IMR-90 (cell line): ENCODE measurements at regions not wholly inside any gene's neighbourhood (a gene's known extent, or its start where the extent isn't known, plus 50 kb on each side); places are given as distances from the start of the nearest gene placed in this dataset.

ENCODE experiments used
- ATAC-seq: fragments of 200-7000 bp; cut with Tn5 transposase; 2 replicates; pipeline ENCODE4 v1.9.1; 2020; ENCODE audit warnings: low read depth, mild to moderate bottlenecking, moderate library complexity
- BruUV-seq: library from RNA; stranded (reverse); fragments of 400-500 nt; replicated peaks from 2 replicates; lab custom pipeline; 2021; lab: Mats Ljungman, UMichigan
- CTCF ChIA-PET: fragments of 300-600 bp; formaldehyde crosslinking; extraction: SDS; loops from one replicate; lab custom pipeline; 2021; ENCODE audit warnings: antibody characterized with exemption; lab: Yijun Ruan, JAX
- POLR2A ChIA-PET: fragments of 300-600 bp; sonication (Branson Sonifier 250); formaldehyde crosslinking; loops from one replicate; lab custom pipeline; 2022; ENCODE audit warnings: antibody characterized with exemption; ENCODE audit not compliant: unreplicated experiment; lab: Charles Lee
- DNase-seq: peaks from one replicate; pipeline ENCODE4 v3.0.0; 2013
- H2AFZ ChIP-seq: replicated peaks from 2 replicates; pipeline ENCODE3; 2013; ENCODE audit warnings: low read length, mild to moderate bottlenecking; ENCODE audit not compliant: poor library complexity
- H2AK5ac ChIP-seq: 2 replicates; pipeline ENCODE4 v1.6.1; 2013; ENCODE audit warnings: low read depth, low read length, inconsistent platforms
- H2AK9ac ChIP-seq: replicated peaks from 2 replicates; pipeline ENCODE3; 2013; ENCODE audit warnings: mild to moderate bottlenecking, low read depth, low read length, moderate library complexity; ENCODE audit not compliant: poor library complexity
- H2BK120ac ChIP-seq: 2 replicates; pipeline ENCODE4 v1.6.1; 2013; ENCODE audit warnings: low read depth, low read length, inconsistent platforms
- H2BK15ac ChIP-seq: 3 replicates; pipeline ENCODE4 v1.6.1; 2013; ENCODE audit warnings: low read depth, low read length, inconsistent platforms
- H2BK20ac ChIP-seq: 2 replicates; pipeline ENCODE4 v1.6.1; 2013; ENCODE audit warnings: low read depth, mild to moderate bottlenecking, inconsistent platforms, low read length, moderate library complexity
- H2BK5ac ChIP-seq: 2 replicates; pipeline ENCODE4 v1.6.1; 2013; ENCODE audit warnings: mild to moderate bottlenecking, low read depth, low read length, inconsistent platforms; ENCODE audit not compliant: poor library complexity, severe bottlenecking
- H3K14ac ChIP-seq: replicated peaks from 2 replicates; pipeline ENCODE4 v1.6.1; 2013; ENCODE audit warnings: low read depth, low read length, inconsistent platforms
- H3K18ac ChIP-seq: 2 replicates; pipeline ENCODE4 v1.6.1; 2013; ENCODE audit warnings: low read depth, low read length, control low read depth
- H3K23ac ChIP-seq: 2 replicates; pipeline ENCODE4 v1.6.1; 2013; ENCODE audit warnings: low read depth, low read length, inconsistent platforms
- H3K27ac ChIP-seq: 2 replicates; pipeline ENCODE4 v1.5.1; 2013; ENCODE audit warnings: mild to moderate bottlenecking, control low read depth, low read length; ENCODE audit not compliant: insufficient read depth
- H3K27me3 ChIP-seq: 2 replicates; pipeline ENCODE4 v1.6.1; 2013; ENCODE audit warnings: low read length; ENCODE audit not compliant: control insufficient read depth, insufficient read depth
- H3K36me3 ChIP-seq: 2 replicates; pipeline ENCODE4 v1.6.1; 2013; ENCODE audit warnings: low read length, mixed read lengths; ENCODE audit not compliant: control insufficient read depth, insufficient read depth
- H3K4ac ChIP-seq: 2 replicates; pipeline ENCODE4 v1.6.1; 2013; ENCODE audit warnings: low read depth, low read length, inconsistent platforms
- H3K4me1 ChIP-seq: 2 replicates; pipeline ENCODE4 v1.6.1; 2013; ENCODE audit warnings: low read length, mixed read lengths; ENCODE audit not compliant: control insufficient read depth, insufficient read depth
- H3K4me2 ChIP-seq: 2 replicates; pipeline ENCODE4 v1.6.1; 2013; ENCODE audit warnings: low read depth, mild to moderate bottlenecking, control low read depth, low read length, moderate library complexity
- H3K4me3 ChIP-seq: 2 replicates; pipeline ENCODE4 v1.5.1; 2013; ENCODE audit warnings: low read depth, mild to moderate bottlenecking, control low read depth, low read length, moderate library complexity; ENCODE audit not compliant: insufficient read depth
- H3K56ac ChIP-seq: 2 replicates; pipeline ENCODE4 v1.6.1; 2013; ENCODE audit warnings: low read length, inconsistent platforms; ENCODE audit not compliant: insufficient read depth; ENCODE audit errors: extremely low read depth
- H3K79me1 ChIP-seq, 2 experiments: 2 replicates each; pipeline ENCODE4 v1.6.1; 2013; ENCODE audit warnings: low read length in 2 of 2, inconsistent platforms in 1 of 2, low read depth in 1 of 2
- H3K9ac ChIP-seq: 2 replicates; pipeline ENCODE4 v1.6.1; 2013; ENCODE audit warnings: low read depth, low read length, control low read depth
- H3K9me1 ChIP-seq: 2 replicates; pipeline ENCODE4 v1.6.1; 2013; ENCODE audit warnings: low read length, inconsistent platforms; ENCODE audit not compliant: insufficient read depth
- H3K9me3 ChIP-seq: 2 replicates; pipeline ENCODE4 v1.6.1; 2013; ENCODE audit warnings: low read length; ENCODE audit not compliant: control insufficient read depth, insufficient read depth
- H4K20me1 ChIP-seq: 2 replicates; pipeline ENCODE4 v1.6.1; 2013; ENCODE audit warnings: low read length, inconsistent platforms; ENCODE audit not compliant: insufficient read depth
- H4K5ac ChIP-seq: 2 replicates; pipeline ENCODE4 v1.6.1; 2013; ENCODE audit warnings: mild to moderate bottlenecking, low read depth, low read length, control low read depth
- H4K8ac ChIP-seq, 2 experiments: 2 replicates each; pipeline ENCODE4 v1.6.1; 2013; ENCODE audit warnings: low read depth in 2 of 2, low read length in 2 of 2, control low read depth in 1 of 2, inconsistent platforms in 1 of 2
- H4K91ac ChIP-seq: 2 replicates; pipeline ENCODE4 v1.6.1; 2013; ENCODE audit warnings: low read depth, low read length, inconsistent platforms; ENCODE audit not compliant: insufficient read depth
- BHLHE40 ChIP-seq: fragments of 150-350 bp; IDR thresholded peaks from 2 replicates; pipeline ENCODE4 v1.6.1; 2016; ENCODE audit warnings: mild to moderate bottlenecking, low read depth, low read length
- CEBPB ChIP-seq: IDR thresholded peaks from 2 replicates; pipeline ENCODE4 v1.6.1; 2012; ENCODE audit warnings: low read depth, low read length, improper control_type of control experiment
- CHD1 ChIP-seq: IDR thresholded peaks from 2 replicates; pipeline ENCODE4 v1.6.1; 2012; ENCODE audit warnings: low read depth, low read length, improper control_type of control experiment
- FOS ChIP-seq: fragments of 150-350 bp; IDR thresholded peaks from 2 replicates; pipeline ENCODE4 v1.6.1; 2016; ENCODE audit warnings: low read depth, low read length
- MAFK ChIP-seq: IDR thresholded peaks from 2 replicates; pipeline ENCODE4 v1.6.1; 2012; ENCODE audit warnings: low read depth, low read length, improper control_type of control experiment
- MAZ ChIP-seq: IDR thresholded peaks from 2 replicates; pipeline ENCODE4 v1.6.1; 2012; ENCODE audit warnings: low read depth, mild to moderate bottlenecking, low read length, improper control_type of control experiment, moderate library complexity, borderline replicate concordance
- MXI1 ChIP-seq: IDR thresholded peaks from 2 replicates; pipeline ENCODE4 v1.6.1; 2012; ENCODE audit warnings: low read depth, mild to moderate bottlenecking, low read length, moderate library complexity, borderline replicate concordance
- NFE2L2 ChIP-seq: fragments of 150-350 bp; IDR thresholded peaks from 2 replicates; pipeline ENCODE4 v1.6.1; 2016; ENCODE audit warnings: low read depth, mild to moderate bottlenecking, low read length
- POLR2A ChIP-seq: IDR thresholded peaks from 2 replicates; pipeline ENCODE4 v1.6.1; 2012; ENCODE audit warnings: mild to moderate bottlenecking, low read depth, low read length
- RAD21 ChIP-seq: IDR thresholded peaks from 2 replicates; pipeline ENCODE4 v1.6.1; 2012; ENCODE audit warnings: low read length, improper control_type of control experiment
- RCOR1 ChIP-seq: IDR thresholded peaks from 2 replicates; pipeline ENCODE4 v1.6.1; 2012; ENCODE audit warnings: mild to moderate bottlenecking, low read length, improper control_type of control experiment; ENCODE audit not compliant: insufficient replicate concordance
- RFX5 ChIP-seq: IDR thresholded peaks from 2 replicates; pipeline ENCODE4 v1.8.0; 2012; ENCODE audit warnings: low read depth, mild to moderate bottlenecking, low read length, moderate library complexity
- SMC3 ChIP-seq: fragments of 150-350 bp; IDR thresholded peaks from 2 replicates; pipeline ENCODE4 v1.6.1; 2016; ENCODE audit warnings: low read depth, mild to moderate bottlenecking, antibody characterized with exemption, low read length, moderate library complexity
- WGBS, 2 experiments: methylation state at CpG; one replicate each; pipeline versions ENCODE4 v1.1.5 to v1.1.7; 2013; ENCODE audit warnings: missing lambda C conversion rate in 2 of 2; ENCODE audit not compliant: insufficient read length in 1 of 2; ENCODE audit errors: extremely low coverage in 2 of 2; 5-methylcytosine and 5-hydroxymethylcytosine counted together
- dilution Hi-C: fragments of 300-500 bp; cut with HindIII; formaldehyde crosslinking; loops from one replicate; pipeline ENCODE4 v1.14.3; 2018; ENCODE audit warnings: low sequenced_read_pairs; ENCODE audit not compliant: unreplicated experiment
- in situ Hi-C: fragments of 300-500 bp; cut with MboI; formaldehyde crosslinking; loops from 3 replicates; pipeline ENCODE4 v1.14.3; 2019; ENCODE audit warnings: low sequenced_read_pairs, inconsistent platforms, mixed read lengths
- intact Hi-C: fragments of 100-400 bp; cut with micrococcal nuclease; formaldehyde crosslinking; loops from 2 replicates; pipeline ENCODE4 v1.10.0; 2022
- TF ChIP-seq, protein P1 (sequence below): conservative IDR thresholded peaks from 2 replicates; pipeline ENCODE4 v1.5.1; 2012; ENCODE audit warnings: mild to moderate bottlenecking, low read depth, low read length, improper control_type of control experiment
- TF ChIP-seq, protein P2 (sequence below): fragments of 150-350 bp; IDR thresholded peaks from 2 replicates; pipeline ENCODE4 v1.6.1; 2016; ENCODE audit warnings: low read depth, mild to moderate bottlenecking, low read length, moderate library complexity, borderline replicate concordance
- TF ChIP-seq, protein P3 (sequence below): fragments of 150-350 bp; IDR thresholded peaks from 2 replicates; pipeline ENCODE4 v1.6.1; 2017; ENCODE audit warnings: mild to moderate bottlenecking, antibody characterized with exemption, low read length, low read depth

DNA sequence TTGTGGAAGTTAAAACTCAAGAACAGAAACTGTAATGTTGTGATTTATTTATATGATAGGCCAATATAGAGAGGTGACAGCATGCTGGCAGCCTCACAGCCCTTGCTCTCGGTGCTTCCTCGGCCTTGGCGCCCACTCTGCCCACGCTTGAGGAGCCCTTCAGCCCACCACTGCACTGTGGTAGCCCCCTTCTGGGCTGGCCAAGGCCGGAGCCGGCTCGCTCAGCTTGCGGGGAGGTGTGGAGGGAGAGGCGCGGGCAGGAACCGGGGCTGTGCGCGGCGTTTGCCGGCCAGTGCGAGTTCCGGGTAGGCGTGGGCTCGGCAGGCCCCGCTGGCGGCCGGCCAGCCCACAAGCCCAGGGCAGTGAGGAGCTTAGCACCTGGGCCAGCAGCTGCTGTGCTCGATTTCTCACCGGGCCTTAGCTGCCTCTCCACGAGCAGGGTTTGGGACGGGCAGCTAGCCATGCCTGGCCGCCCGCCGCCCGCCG is 65.8 kb upstream of the SLC8A3 start:
- H4K20me1 ChIP-seq = no peaks in the 10 kb centered on the region
- BruUV-seq = no TSS peak
- no peak overlapping the region for H4K8ac ChIP-seq
- H3K27ac ChIP-seq = no peak overlapping the region
- H3K18ac ChIP-seq = no peak overlapping the region
- in situ Hi-C loops (no loop called here), intact Hi-C loops (no loop called here), dilution Hi-C loops (no loop called here)
- H3K56ac ChIP-seq = no peak overlapping the region
- H3K9me3 ChIP-seq = 0 out of 2 replicates have a peak, but pooled peaks cover 2% of the 10 kb centered on the region
- no peak overlapping the region for H4K91ac ChIP-seq
- TF ChIP-seq, protein P1, sequence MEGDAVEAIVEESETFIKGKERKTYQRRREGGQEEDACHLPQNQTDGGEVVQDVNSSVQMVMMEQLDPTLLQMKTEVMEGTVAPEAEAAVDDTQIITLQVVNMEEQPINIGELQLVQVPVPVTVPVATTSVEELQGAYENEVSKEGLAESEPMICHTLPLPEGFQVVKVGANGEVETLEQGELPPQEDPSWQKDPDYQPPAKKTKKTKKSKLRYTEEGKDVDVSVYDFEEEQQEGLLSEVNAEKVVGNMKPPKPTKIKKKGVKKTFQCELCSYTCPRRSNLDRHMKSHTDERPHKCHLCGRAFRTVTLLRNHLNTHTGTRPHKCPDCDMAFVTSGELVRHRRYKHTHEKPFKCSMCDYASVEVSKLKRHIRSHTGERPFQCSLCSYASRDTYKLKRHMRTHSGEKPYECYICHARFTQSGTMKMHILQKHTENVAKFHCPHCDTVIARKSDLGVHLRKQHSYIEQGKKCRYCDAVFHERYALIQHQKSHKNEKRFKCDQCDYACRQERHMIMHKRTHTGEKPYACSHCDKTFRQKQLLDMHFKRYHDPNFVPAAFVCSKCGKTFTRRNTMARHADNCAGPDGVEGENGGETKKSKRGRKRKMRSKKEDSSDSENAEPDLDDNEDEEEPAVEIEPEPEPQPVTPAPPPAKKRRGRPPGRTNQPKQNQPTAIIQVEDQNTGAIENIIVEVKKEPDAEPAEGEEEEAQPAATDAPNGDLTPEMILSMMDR = no peak
- TF ChIP-seq BHLHE40 (no peak), NFE2L2 (no peak), RCOR1 (no peak), CHD1 (no peak), SMC3 (no peak), POLR2A (no peak), FOS (no peak), MAFK (no peak), MAZ (no peak), MXI1 (no peak), RFX5 (no peak), RAD21 (no peak), CEBPB (no peak)
- TF ChIP-seq, protein P2, sequence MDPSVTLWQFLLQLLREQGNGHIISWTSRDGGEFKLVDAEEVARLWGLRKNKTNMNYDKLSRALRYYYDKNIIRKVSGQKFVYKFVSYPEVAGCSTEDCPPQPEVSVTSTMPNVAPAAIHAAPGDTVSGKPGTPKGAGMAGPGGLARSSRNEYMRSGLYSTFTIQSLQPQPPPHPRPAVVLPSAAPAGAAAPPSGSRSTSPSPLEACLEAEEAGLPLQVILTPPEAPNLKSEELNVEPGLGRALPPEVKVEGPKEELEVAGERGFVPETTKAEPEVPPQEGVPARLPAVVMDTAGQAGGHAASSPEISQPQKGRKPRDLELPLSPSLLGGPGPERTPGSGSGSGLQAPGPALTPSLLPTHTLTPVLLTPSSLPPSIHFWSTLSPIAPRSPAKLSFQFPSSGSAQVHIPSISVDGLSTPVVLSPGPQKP = no peak
- TF ChIP-seq, protein P3, sequence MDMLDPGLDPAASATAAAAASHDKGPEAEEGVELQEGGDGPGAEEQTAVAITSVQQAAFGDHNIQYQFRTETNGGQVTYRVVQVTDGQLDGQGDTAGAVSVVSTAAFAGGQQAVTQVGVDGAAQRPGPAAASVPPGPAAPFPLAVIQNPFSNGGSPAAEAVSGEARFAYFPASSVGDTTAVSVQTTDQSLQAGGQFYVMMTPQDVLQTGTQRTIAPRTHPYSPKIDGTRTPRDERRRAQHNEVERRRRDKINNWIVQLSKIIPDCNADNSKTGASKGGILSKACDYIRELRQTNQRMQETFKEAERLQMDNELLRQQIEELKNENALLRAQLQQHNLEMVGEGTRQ = no peak
- H3K4ac ChIP-seq = no peak overlapping the region
- ChIA-PET POLR2A (no interaction called here), CTCF (interaction anchor here (0.7 kb wide), 1 partner anchor 167 kb away, joined by 3 read pairs; no protein-coding TSS in a partner anchor)
- H3K23ac ChIP-seq = no peak overlapping the region
- H4K5ac ChIP-seq = no peak overlapping the region
- H3K4me2 ChIP-seq = peak overlapping the region; percentile 36
- no peaks in the 10 kb centered on the region for H3K4me1 ChIP-seq
- H2AFZ ChIP-seq = no peak overlapping the region
- no peaks in the 10 kb centered on the region for H3K79me1 ChIP-seq
- H3K14ac ChIP-seq = no peak overlapping the region
- H3K9me1 ChIP-seq = no peaks in the 10 kb centered on the region
- DNase-seq (peak; percentile 1), ATAC-seq (peak; percentile 59; the same call in 1 of the 2 replicates)
- no peak overlapping the region for H2AK9ac ChIP-seq
- peak overlapping the region; percentile 24; the same call in 1 of the 2 replicates for H3K4me3 ChIP-seq
- no peak overlapping the region for H2BK20ac ChIP-seq
- peaks cover 8% of the 10 kb centered on the region for H3K27me3 ChIP-seq
- no peak overlapping the region for H2BK15ac ChIP-seq
- H3K9ac ChIP-seq = no peak overlapping the region
- H2BK120ac ChIP-seq = no peak overlapping the region
- no peaks in the 10 kb centered on the region for H3K36me3 ChIP-seq
- H2AK5ac ChIP-seq = no peak overlapping the region
- WGBS, 2 experiments = no CpG with 5 or more reads among the region's 31 CpGs
- no peak overlapping the region for H2BK5ac ChIP-seq
